AG09319 (cell line): ENCODE measurements at regions not wholly inside any gene's neighbourhood (a gene's known extent, or its start where the extent isn't known, plus 50 kb on each side); places are given as distances from the start of the nearest gene placed in this dataset.

Experiments used
- DNase-seq: peaks from one replicate; pipeline ENCODE4 v3.0.0-alpha.2; 2010; ENCODE audit warnings: low read depth; ENCODE audit errors: extremely low read depth
- CTCF ChIP-seq: IDR thresholded peaks from 2 replicates; pipeline ENCODE4 v1.5.1; 2011; ENCODE audit warnings: low read depth, mild to moderate bottlenecking, inconsistent platforms, low read length, moderate library complexity

- no peak for DNase-seq
- TF ChIP-seq CTCF: no peak
These were observed 717.7 kb upstream of the PIK3C3 start for GRCh38 chr18:41237317-41237716.

- no peak for DNase-seq
- TF ChIP-seq CTCF: no peak
These were observed 723.4 kb upstream of the PIK3C3 start for GRCh38 chr18:41231681-41232080.

- no peak for TF ChIP-seq CTCF
- DNase-seq: no peak
These were observed 727.0 kb upstream of the PIK3C3 start for GRCh38 chr18:41227993-41228392.

- DNase-seq: no peak
- no peak for TF ChIP-seq CTCF
These were observed 728.1 kb upstream of the PIK3C3 start for GRCh38 chr18:41226911-41227310.

GRCh38 chr18:41226186-41226585 is 728.8 kb upstream of the PIK3C3 start:
- DNase-seq: no peak
- TF ChIP-seq CTCF: no peak

GRCh38 chr18:41216341-41217003 is 738.6 kb upstream of the PIK3C3 start:
- no peak for TF ChIP-seq CTCF

GRCh38 chr18:41207706-41208105 is 747.3 kb upstream of the PIK3C3 start:
- no peak for DNase-seq
- no peak for TF ChIP-seq CTCF

More at GRCh38 chr18:41216341-41217003, 738.6 kb upstream of the PIK3C3 start:
- no peak for DNase-seq
